ENCODE measurements at regions not wholly inside any gene's neighbourhood (a gene's known extent, or its start where the extent isn't known, plus 50 kb on each side); places are given as distances from the start of the nearest gene placed in this dataset.
A peak's percentile ranks its signal among the peaks of the same experiment; 100 is the strongest.

- no peak overlapping the region for H3K27ac ChIP-seq (ENCODE audit: insufficient read depth, low read length, poor library complexity, severe bottlenecking)
- no peaks in the 10 kb centered on the region for H3K4me1 ChIP-seq (ENCODE audit: control insufficient read depth, insufficient read depth, low read length, poor library complexity, severe bottlenecking)
- Mint-ChIP-seq H3K27me3 (no peaks in the 10 kb centered on the region), H3K9me3 (peaks cover 0 to 14% (median 10%) of the 10 kb centered on the region in 7 donors), H3K27ac (no peak overlapping the region), H3K4me3 (no peak overlapping the region), H3K36me3 (no peaks in the 10 kb centered on the region), H3K4me1 (no peaks in the 10 kb centered on the region)
- no peaks in the 10 kb centered on the region for H3K9me3 ChIP-seq (ENCODE audit: control insufficient read depth in 2 of 2, low read length in 2 of 2)
- H3K27me3 ChIP-seq (ENCODE audit: control insufficient read depth, insufficient read depth, low read length), result no peaks in the 10 kb centered on the region
- DNase-seq, result no peak
- ATAC-seq (ENCODE audit: low read depth in 2 of 2), result no peak
- H3K36me3 ChIP-seq (ENCODE audit: control insufficient read depth, insufficient read depth, low read length), result no peaks in the 10 kb centered on the region
- no peak overlapping the region for H3K4me3 ChIP-seq (ENCODE audit: low read depth, low read length)
Observed at GRCh38 chr1:238985312-238985711, 401.1 kb upstream of the CHRM3 start.

DNA sequence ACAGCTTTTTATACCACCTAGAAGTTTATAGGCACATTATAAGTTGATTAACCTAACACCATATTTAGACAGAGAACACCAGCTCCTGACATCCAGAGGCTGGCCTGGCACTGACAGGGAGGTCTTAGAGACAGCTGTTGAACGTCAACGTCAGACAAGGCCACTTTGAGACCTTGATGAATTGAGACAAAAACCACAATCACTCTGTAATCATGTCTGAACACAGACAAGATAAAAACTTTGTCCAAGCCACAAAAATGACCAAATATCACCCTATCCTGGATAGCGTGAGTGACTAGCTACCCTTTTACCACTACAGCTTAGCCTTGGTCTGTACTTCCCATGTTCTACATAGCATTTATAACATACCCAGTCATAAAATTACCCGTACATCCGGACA lies 403.6 kb upstream of the CHRM3 start:
- H3K9me3 Mint-ChIP-seq, result peaks cover 0 to 7% (median 4%) of the 10 kb centered on the region in 7 donors
- no peak overlapping the region for H3K4me3 Mint-ChIP-seq

GRCh38 chr1:238981317-238981933 lies 404.9 kb upstream of the CHRM3 start:
- ATAC-seq (ENCODE audit: low read depth in 2 of 2), result no peak
- DNase-seq, result no peak
- Mint-ChIP-seq H3K9me3 (peaks cover 0 to 8% (median 3%) of the 10 kb centered on the region in 7 donors), H3K27me3 (no peaks in the 10 kb centered on the region), H3K4me1 (no peaks in the 10 kb centered on the region), H3K4me3 (no peak overlapping the region), H3K27ac (no peak overlapping the region), H3K36me3 (no peaks in the 10 kb centered on the region)
- Histone ChIP-seq H3K4me1 (ENCODE audit: control insufficient read depth, insufficient read depth, low read length, poor library complexity, severe bottlenecking) (no peaks in the 10 kb centered on the region), H3K9me3 (ENCODE audit: control insufficient read depth in 2 of 2, low read length in 2 of 2) (peaks cover 0 to 4% of the 10 kb centered on the region in 2 experiments), H3K27ac (ENCODE audit: insufficient read depth, low read length, poor library complexity, severe bottlenecking) (no peak overlapping the region), H3K36me3 (ENCODE audit: control insufficient read depth, insufficient read depth, low read length) (no peaks in the 10 kb centered on the region), H3K27me3 (ENCODE audit: control insufficient read depth, insufficient read depth, low read length) (no peaks in the 10 kb centered on the region), H3K4me3 (ENCODE audit: low read depth, low read length) (no peak overlapping the region)

More for the DNA sequence above, 403.6 kb upstream of the CHRM3 start:
- Histone ChIP-seq H3K4me3 (ENCODE audit: low read depth, low read length) (no peak overlapping the region), H3K9me3 (ENCODE audit: control insufficient read depth in 2 of 2, low read length in 2 of 2) (peaks cover 0 to 4% of the 10 kb centered on the region in 2 experiments), H3K27ac (ENCODE audit: insufficient read depth, low read length, poor library complexity, severe bottlenecking) (no peak overlapping the region), H3K36me3 (ENCODE audit: control insufficient read depth, insufficient read depth, low read length) (no peaks in the 10 kb centered on the region), H3K4me1 (ENCODE audit: control insufficient read depth, insufficient read depth, low read length, poor library complexity, severe bottlenecking) (no peaks in the 10 kb centered on the region), H3K27me3 (ENCODE audit: control insufficient read depth, insufficient read depth, low read length) (no peaks in the 10 kb centered on the region)
- no peak overlapping the region for H3K27ac Mint-ChIP-seq
- no peaks in the 10 kb centered on the region for H3K4me1 Mint-ChIP-seq
- H3K27me3 Mint-ChIP-seq, result no peaks in the 10 kb centered on the region
- ATAC-seq (ENCODE audit: low read depth in 2 of 2), result no peak
- no peaks in the 10 kb centered on the region for H3K36me3 Mint-ChIP-seq
- DNase-seq, result no peak

DNA sequence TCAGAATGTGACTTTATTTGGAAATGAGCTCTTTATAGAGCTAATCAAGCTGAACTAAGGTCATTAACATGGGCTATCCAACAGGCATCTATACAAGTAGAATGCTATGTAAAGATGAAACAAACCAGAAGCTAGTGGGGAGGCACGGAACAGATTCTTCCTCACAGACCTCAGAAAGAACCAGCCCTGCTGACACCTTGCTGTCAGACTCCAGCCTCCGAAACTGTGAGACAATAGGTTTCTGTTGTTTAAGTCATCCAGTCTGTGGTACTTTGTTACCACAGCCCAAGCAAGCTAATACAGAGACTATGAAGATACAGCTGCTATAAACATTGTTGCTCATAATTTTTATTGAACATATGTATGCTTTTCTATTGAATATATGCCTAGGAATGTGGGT lies 406.3 kb upstream of the CHRM3 start:
- Histone ChIP-seq H3K4me1 (ENCODE audit: control insufficient read depth, insufficient read depth, low read length, poor library complexity, severe bottlenecking) (no peaks in the 10 kb centered on the region), H3K9me3 (ENCODE audit: control insufficient read depth in 2 of 2, low read length in 2 of 2) (peaks cover 0 to 4% of the 10 kb centered on the region in 2 experiments), H3K4me3 (ENCODE audit: low read depth, low read length) (no peak overlapping the region), H3K27me3 (ENCODE audit: control insufficient read depth, insufficient read depth, low read length) (no peaks in the 10 kb centered on the region), H3K36me3 (ENCODE audit: control insufficient read depth, insufficient read depth, low read length) (no peaks in the 10 kb centered on the region), H3K27ac (ENCODE audit: insufficient read depth, low read length, poor library complexity, severe bottlenecking) (no peak overlapping the region)
- Mint-ChIP-seq H3K27ac (no peak overlapping the region), H3K4me1 (no peaks in the 10 kb centered on the region), H3K4me3 (no peak overlapping the region), H3K36me3 (no peaks in the 10 kb centered on the region), H3K9me3 (peaks cover 0 to 12% (median 3%) of the 10 kb centered on the region in 7 donors), H3K27me3 (no peaks in the 10 kb centered on the region)
- DNase-seq (no peak), ATAC-seq (ENCODE audit: low read depth in 2 of 2) (no peak)

GRCh38 chr1:238964631-238965030 lies 421.7 kb upstream of the CHRM3 start:
- no peaks in the 10 kb centered on the region for H3K4me1 Mint-ChIP-seq
- no peaks in the 10 kb centered on the region for H3K4me1 ChIP-seq (ENCODE audit: control insufficient read depth, insufficient read depth, low read length, poor library complexity, severe bottlenecking)
- DNase-seq (no peak), ATAC-seq (ENCODE audit: low read depth in 2 of 2) (no peak)
- no peaks in the 10 kb centered on the region for H3K27me3 ChIP-seq (ENCODE audit: control insufficient read depth, insufficient read depth, low read length)
- peaks cover 10 to 34% (median 15%) of the 10 kb centered on the region in 7 donors for H3K9me3 Mint-ChIP-seq
- no peaks in the 10 kb centered on the region for H3K27me3 Mint-ChIP-seq
- no peaks in the 10 kb centered on the region for H3K36me3 ChIP-seq (ENCODE audit: control insufficient read depth, insufficient read depth, low read length)
- H3K4me3 ChIP-seq (ENCODE audit: low read depth, low read length), result no peak overlapping the region
- peaks cover 0 to 2% of the 10 kb centered on the region in 2 experiments for H3K9me3 ChIP-seq (ENCODE audit: control insufficient read depth in 2 of 2, low read length in 2 of 2)
- H3K27ac Mint-ChIP-seq, result peak overlapping the region in 1 of 3 donors; percentile 1
- H3K27ac ChIP-seq (ENCODE audit: insufficient read depth, low read length, poor library complexity, severe bottlenecking), result no peak overlapping the region
- no peaks in the 10 kb centered on the region for H3K36me3 Mint-ChIP-seq
- H3K4me3 Mint-ChIP-seq, result no peak overlapping the region

DNA sequence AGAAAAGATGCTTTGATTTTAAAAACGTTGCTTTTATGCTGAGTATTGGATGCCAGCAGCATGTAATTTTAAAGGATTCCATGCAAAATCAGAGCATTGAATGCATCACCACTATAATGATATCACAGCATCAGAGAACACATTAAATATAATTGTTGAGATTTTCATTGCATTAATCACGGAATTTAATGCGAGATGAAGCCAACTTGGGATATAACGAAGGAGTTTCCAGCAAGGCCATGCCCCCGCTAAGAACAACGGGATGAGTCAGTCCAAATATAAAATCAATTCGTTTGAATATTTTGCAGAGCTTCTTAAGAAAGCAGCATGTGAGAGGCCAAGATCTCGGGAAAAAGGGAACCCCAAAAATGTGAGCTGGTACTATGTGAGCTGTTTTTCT lies 423.4 kb upstream of the CHRM3 start:
- Mint-ChIP-seq H3K9me3 (peaks cover 9 to 39% (median 15%) of the 10 kb centered on the region in 7 donors), H3K27ac (no peak overlapping the region), H3K36me3 (no peaks in the 10 kb centered on the region), H3K27me3 (no peaks in the 10 kb centered on the region), H3K4me1 (no peaks in the 10 kb centered on the region), H3K4me3 (no peak overlapping the region)
- H3K9me3 ChIP-seq (ENCODE audit: control insufficient read depth in 2 of 2, low read length in 2 of 2), result peaks cover 0 to 2% of the 10 kb centered on the region in 2 experiments
- ATAC-seq (ENCODE audit: low read depth in 2 of 2) (no peak), DNase-seq (no peak)
- H3K36me3 ChIP-seq (ENCODE audit: control insufficient read depth, insufficient read depth, low read length), result no peaks in the 10 kb centered on the region
- no peak overlapping the region for H3K4me3 ChIP-seq (ENCODE audit: low read depth, low read length)
- no peak overlapping the region for H3K27ac ChIP-seq (ENCODE audit: insufficient read depth, low read length, poor library complexity, severe bottlenecking)
- H3K4me1 ChIP-seq (ENCODE audit: control insufficient read depth, insufficient read depth, low read length, poor library complexity, severe bottlenecking), result no peaks in the 10 kb centered on the region
- no peaks in the 10 kb centered on the region for H3K27me3 ChIP-seq (ENCODE audit: control insufficient read depth, insufficient read depth, low read length)

- H3K27ac ChIP-seq (ENCODE audit: insufficient read depth, low read length, poor library complexity, severe bottlenecking), result no peak overlapping the region
- H3K36me3 ChIP-seq (ENCODE audit: control insufficient read depth, insufficient read depth, low read length), result no peaks in the 10 kb centered on the region
- H3K4me3 ChIP-seq (ENCODE audit: low read depth, low read length), result no peak overlapping the region
- ATAC-seq (ENCODE audit: low read depth in 2 of 2), result no peak
- peaks cover 9 to 43% (median 18%) of the 10 kb centered on the region in 7 donors for H3K9me3 Mint-ChIP-seq
- H3K27me3 ChIP-seq (ENCODE audit: control insufficient read depth, insufficient read depth, low read length), result no peaks in the 10 kb centered on the region
- no peaks in the 10 kb centered on the region for H3K27me3 Mint-ChIP-seq
- H3K4me1 Mint-ChIP-seq, result no peaks in the 10 kb centered on the region
- H3K36me3 Mint-ChIP-seq, result no peaks in the 10 kb centered on the region
- H3K4me3 Mint-ChIP-seq, result no peak overlapping the region
- H3K9me3 ChIP-seq (ENCODE audit: control insufficient read depth in 2 of 2, low read length in 2 of 2), result peaks cover 0 to 2% of the 10 kb centered on the region in 2 experiments
- no peak for DNase-seq
- no peak overlapping the region for H3K27ac Mint-ChIP-seq
- H3K4me1 ChIP-seq (ENCODE audit: control insufficient read depth, insufficient read depth, low read length, poor library complexity, severe bottlenecking), result no peaks in the 10 kb centered on the region
Observed at GRCh38 chr1:238961790-238962189, 424.6 kb upstream of the CHRM3 start.

GRCh38 chr1:238960071-238960470 lies 426.3 kb upstream of the CHRM3 start:
- Mint-ChIP-seq H3K4me3 (no peak overlapping the region), H3K9me3 (peaks cover 8 to 41% (median 18%) of the 10 kb centered on the region in 7 donors), H3K27me3 (no peaks in the 10 kb centered on the region), H3K4me1 (no peaks in the 10 kb centered on the region), H3K27ac (peak overlapping the region in 1 of 3 donors; percentile 57), H3K36me3 (no peaks in the 10 kb centered on the region)
- peaks cover 0 to 2% of the 10 kb centered on the region in 2 experiments for H3K9me3 ChIP-seq (ENCODE audit: control insufficient read depth in 2 of 2, low read length in 2 of 2)
- ATAC-seq (ENCODE audit: low read depth in 2 of 2) (no peak), DNase-seq (no peak)
- no peaks in the 10 kb centered on the region for H3K27me3 ChIP-seq (ENCODE audit: control insufficient read depth, insufficient read depth, low read length)
- H3K36me3 ChIP-seq (ENCODE audit: control insufficient read depth, insufficient read depth, low read length), result no peaks in the 10 kb centered on the region
- H3K4me1 ChIP-seq (ENCODE audit: control insufficient read depth, insufficient read depth, low read length, poor library complexity, severe bottlenecking), result no peaks in the 10 kb centered on the region
- no peak overlapping the region for H3K27ac ChIP-seq (ENCODE audit: insufficient read depth, low read length, poor library complexity, severe bottlenecking)
- H3K4me3 ChIP-seq (ENCODE audit: low read depth, low read length), result no peak overlapping the region

Data from CD4-positive, CD25-positive, alpha-beta regulatory T cell (primary cell).